GM18951 (cell line): ENCODE measurements at regions not wholly inside any gene's neighbourhood (a gene's known extent, or its start where the extent isn't known, plus 50 kb on each side); places are given as distances from the start of the nearest gene placed in this dataset.

Source experiments
- POLR2A ChIP-seq: IDR thresholded peaks from 4 replicates; pipeline ENCODE4 v1.6.1; 2011; ENCODE audit warnings: mild to moderate bottlenecking; ENCODE audit not compliant: insufficient read length, insufficient read depth; ENCODE audit errors: extremely low read depth
- in situ Hi-C: fragments of 300-500 bp; cut with MboI; formaldehyde crosslinking; loops from one replicate; pipeline ENCODE4 v1.12.0; 2022; ENCODE audit warnings: low sequenced_read_pairs, mixed read lengths, inconsistent platforms; ENCODE audit not compliant: unreplicated experiment

- in situ Hi-C loops = no loop called here
- TF ChIP-seq POLR2A = no peak
These were observed 628.1 kb downstream of the METTL15 start for GRCh38 chr11:28736256-28736655.

GRCh38 chr11:28735511-28735910 is 627.3 kb downstream of the METTL15 start:
- in situ Hi-C loops = no loop called here
- TF ChIP-seq POLR2A = no peak

GRCh38 chr11:28730889-28731288 is 622.7 kb downstream of the METTL15 start:
- in situ Hi-C loops = no loop called here
- no peak for TF ChIP-seq POLR2A

- in situ Hi-C loops = no loop called here
- TF ChIP-seq POLR2A = no peak
These were observed 622.1 kb downstream of the METTL15 start for GRCh38 chr11:28730336-28730735.

- in situ Hi-C loops = no loop called here
- TF ChIP-seq POLR2A = no peak
These were observed 621.2 kb downstream of the METTL15 start for GRCh38 chr11:28729339-28729738.

GRCh38 chr11:28728666-28729065 is 620.5 kb downstream of the METTL15 start:
- TF ChIP-seq POLR2A = no peak
- in situ Hi-C loops = no loop called here

GRCh38 chr11:28727254-28727653 is 619.1 kb downstream of the METTL15 start:
- TF ChIP-seq POLR2A = no peak
- in situ Hi-C loops = no loop called here

- no peak for TF ChIP-seq POLR2A
- in situ Hi-C loops = no loop called here
These were observed 618.2 kb downstream of the METTL15 start for GRCh38 chr11:28726432-28726831.

GRCh38 chr11:28715726-28716125 is 607.5 kb downstream of the METTL15 start:
- in situ Hi-C loops = loop anchor here (25.0 kb wide), 1 partner anchor 622 kb away; no protein-coding TSS in a partner anchor
- TF ChIP-seq POLR2A = no peak

- TF ChIP-seq POLR2A = no peak
- in situ Hi-C loops = loop anchor here (25.0 kb wide), 1 partner anchor 623 kb away; no protein-coding TSS in a partner anchor
These were observed 605.7 kb downstream of the METTL15 start for GRCh38 chr11:28713850-28714249.

GRCh38 chr11:28708075-28708474 is 599.9 kb downstream of the METTL15 start:
- TF ChIP-seq POLR2A = no peak
- in situ Hi-C loops = loop anchor here (25.0 kb wide), 1 partner anchor 629 kb away; no protein-coding TSS in a partner anchor

GRCh38 chr11:28704801-28705200 is 596.6 kb downstream of the METTL15 start:
- TF ChIP-seq POLR2A = no peak
- in situ Hi-C loops = loop anchor here (25.0 kb wide), 1 partner anchor 632 kb away; no protein-coding TSS in a partner anchor

GRCh38 chr11:28703371-28703770 is 595.2 kb downstream of the METTL15 start:
- in situ Hi-C loops = loop anchor here (25.0 kb wide), 1 partner anchor 634 kb away; no protein-coding TSS in a partner anchor
- no peak for TF ChIP-seq POLR2A

- no peak for TF ChIP-seq POLR2A
- in situ Hi-C loops = loop anchor here (25.0 kb wide), 1 partner anchor 634 kb away; no protein-coding TSS in a partner anchor
These were observed 594.7 kb downstream of the METTL15 start for GRCh38 chr11:28702871-28703270.

GRCh38 chr11:28702450-28702790 is 594.2 kb downstream of the METTL15 start:
- TF ChIP-seq POLR2A = no peak
- in situ Hi-C loops = loop anchor here (25.0 kb wide), 1 partner anchor 635 kb away; no protein-coding TSS in a partner anchor
